HUES64 (cell line): ENCODE measurements at regions not wholly inside any gene's neighbourhood (a gene's known extent, or its start where the extent isn't known, plus 50 kb on each side); places are given as distances from the start of the nearest gene placed in this dataset.

Experiments used
- H3K27ac ChIP-seq: 2 replicates; pipeline ENCODE4 v1.7.0; 2013; ENCODE audit warnings: low read depth, low read length, inconsistent platforms
- H3K27me3 ChIP-seq: 2 replicates; pipeline ENCODE4 v1.6.1; 2013; ENCODE audit warnings: mild to moderate bottlenecking, low read length; ENCODE audit not compliant: insufficient read depth
- H3K36me3 ChIP-seq: 2 replicates; pipeline ENCODE4 v1.6.1; 2013; ENCODE audit warnings: mild to moderate bottlenecking, low read length; ENCODE audit not compliant: insufficient read depth
- H3K4me1 ChIP-seq: 2 replicates; pipeline ENCODE4 v1.6.1; 2013; ENCODE audit warnings: mild to moderate bottlenecking, low read length, moderate library complexity; ENCODE audit not compliant: insufficient read depth
- H3K4me3 ChIP-seq: 2 replicates; pipeline ENCODE4 v1.5.1; 2013; ENCODE audit warnings: mild to moderate bottlenecking, low read length, moderate library complexity
- H3K9ac ChIP-seq: 2 replicates; pipeline ENCODE4 v1.6.1; 2013; ENCODE audit warnings: mild to moderate bottlenecking, low read depth, low read length
- H3K9me3 ChIP-seq: 2 replicates; pipeline ENCODE4 v1.6.1; 2013; ENCODE audit warnings: low read depth, low read length; ENCODE audit not compliant: insufficient read depth
- WGBS: fragments of 150-250, 120-280 bp; methylation state at CpG from one replicate; pipeline ENCODE4 v1.1.7; 2013; ENCODE audit warnings: missing lambda C conversion rate; 5-methylcytosine and 5-hydroxymethylcytosine counted together

DNA sequence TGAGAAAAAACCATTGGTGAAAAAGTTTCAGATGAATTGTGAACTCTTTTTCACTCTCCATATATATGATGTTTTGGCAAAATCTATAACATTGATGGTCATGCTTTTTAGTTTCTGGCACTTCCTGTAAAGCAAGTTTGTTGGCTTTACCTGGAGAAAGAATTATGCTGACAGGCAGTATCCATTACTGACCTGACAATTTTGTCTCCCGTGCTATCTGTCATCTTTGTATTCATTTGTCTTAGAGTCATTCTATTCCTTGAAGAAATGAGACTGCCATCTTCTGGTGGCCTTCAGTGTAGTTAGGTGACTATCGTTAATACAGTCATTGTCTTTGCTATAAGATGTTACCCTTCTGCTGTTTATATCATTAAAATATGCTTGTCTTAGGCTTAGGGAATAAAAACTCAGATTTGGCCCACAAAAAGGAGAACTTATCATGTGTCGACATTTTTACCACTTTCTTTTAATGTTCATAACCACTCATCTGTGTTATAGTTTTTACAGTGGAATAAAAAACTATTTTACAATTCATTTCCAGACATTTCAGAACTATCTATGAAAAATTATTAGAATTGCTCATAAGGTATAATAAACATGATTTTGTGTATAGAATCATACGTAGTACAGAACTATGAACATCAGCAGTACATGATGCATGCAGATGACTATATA is 707.0 kb downstream of the EPM2A start:
- H3K9ac ChIP-seq: no peak overlapping the region
- H3K27ac ChIP-seq: no peak overlapping the region
- H3K4me3 ChIP-seq: no peak overlapping the region
- H3K4me1 ChIP-seq: peaks cover 3% of the 10 kb centered on the region; the same call in 1 of the 2 replicates
- no peaks in the 10 kb centered on the region for H3K36me3 ChIP-seq
- 27% methylated on average over 2 of the region's 4 CpGs for WGBS
- H3K27me3 ChIP-seq: no peaks in the 10 kb centered on the region
- H3K9me3 ChIP-seq: no peaks in the 10 kb centered on the region

DNA sequence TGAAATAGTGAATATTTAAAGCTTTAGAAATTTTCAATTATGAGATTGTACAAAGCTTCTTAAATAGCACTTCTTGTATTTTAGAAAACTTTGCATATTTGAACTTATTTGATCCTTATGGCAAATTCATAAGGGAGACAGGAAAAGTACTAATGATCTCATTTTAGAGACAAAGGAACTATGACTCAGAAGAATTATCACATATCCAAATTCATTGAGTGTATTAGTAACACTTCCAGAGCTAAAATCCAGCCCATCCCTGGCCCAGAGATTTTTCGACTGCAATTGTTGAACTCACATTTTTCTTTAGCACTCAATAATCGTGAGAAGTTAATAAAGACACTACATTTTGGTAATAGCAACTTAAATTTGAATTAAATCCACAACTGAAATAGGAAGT is 704.3 kb downstream of the EPM2A start:
- H3K36me3 ChIP-seq: no peaks in the 10 kb centered on the region
- no peaks in the 10 kb centered on the region for H3K4me1 ChIP-seq
- no peak overlapping the region for H3K4me3 ChIP-seq
- WGBS: 97% methylated on average over 2 of the region's 2 CpGs
- H3K9ac ChIP-seq: no peak overlapping the region
- no peaks in the 10 kb centered on the region for H3K9me3 ChIP-seq
- no peaks in the 10 kb centered on the region for H3K27me3 ChIP-seq
- H3K27ac ChIP-seq: no peak overlapping the region

DNA sequence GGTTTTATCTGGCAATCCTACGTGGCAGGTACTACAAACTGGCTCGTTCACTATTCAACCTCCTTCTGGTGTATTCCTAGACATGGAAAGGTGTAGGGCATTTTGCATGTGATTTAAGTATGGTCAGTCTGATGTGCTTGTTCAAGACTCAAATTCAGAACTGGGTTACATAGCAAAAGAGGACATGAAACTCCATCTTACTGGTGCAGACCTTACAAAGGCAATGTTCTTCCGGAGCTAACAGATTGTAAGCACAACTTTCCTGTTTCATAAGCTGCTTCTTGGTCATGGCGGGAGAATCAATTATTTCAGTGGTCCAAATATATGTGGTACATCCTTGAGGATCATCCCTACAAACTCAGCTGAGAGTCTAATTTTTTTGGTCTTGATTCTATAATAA is 703.4 kb downstream of the EPM2A start:
- no peak overlapping the region for H3K27ac ChIP-seq
- H3K9me3 ChIP-seq: no peaks in the 10 kb centered on the region
- WGBS: 69% methylated on average over 4 of the region's 4 CpGs
- H3K4me1 ChIP-seq: no peaks in the 10 kb centered on the region
- no peaks in the 10 kb centered on the region for H3K27me3 ChIP-seq
- no peak overlapping the region for H3K4me3 ChIP-seq
- no peaks in the 10 kb centered on the region for H3K36me3 ChIP-seq
- no peak overlapping the region for H3K9ac ChIP-seq

DNA sequence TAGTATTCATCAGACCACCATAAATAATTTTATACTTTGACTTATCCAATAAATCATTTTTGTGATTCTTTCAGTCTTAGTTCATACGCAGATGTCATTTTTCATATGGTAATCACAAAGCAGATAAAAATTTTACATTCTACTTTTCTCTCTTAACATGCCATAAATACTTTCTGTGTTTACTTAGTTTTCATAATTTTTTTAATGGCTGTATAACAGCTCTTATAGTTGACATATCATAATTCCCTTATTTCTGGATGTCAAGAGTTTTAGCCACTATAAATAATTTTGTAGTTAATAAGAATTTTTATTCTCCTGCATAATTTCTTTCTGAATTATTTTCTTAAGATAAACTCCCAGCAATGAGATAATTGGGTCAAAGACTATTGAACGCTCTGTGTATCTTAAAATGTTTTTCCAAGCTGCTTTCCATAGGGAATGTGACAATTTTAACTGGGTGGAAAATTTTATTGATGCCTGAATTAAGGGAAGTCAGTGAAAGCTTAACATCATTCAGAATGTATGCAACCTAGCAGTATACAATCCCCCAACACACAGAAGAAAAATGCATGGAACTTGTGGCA is 702.7 kb downstream of the EPM2A start:
- no peak overlapping the region for H3K27ac ChIP-seq
- no peaks in the 10 kb centered on the region for H3K36me3 ChIP-seq
- H3K9ac ChIP-seq: no peak overlapping the region
- H3K4me1 ChIP-seq: no peaks in the 10 kb centered on the region
- H3K27me3 ChIP-seq: no peaks in the 10 kb centered on the region
- WGBS: 97% methylated on average over 2 of the region's 2 CpGs
- H3K9me3 ChIP-seq: no peaks in the 10 kb centered on the region
- H3K4me3 ChIP-seq: no peak overlapping the region

DNA sequence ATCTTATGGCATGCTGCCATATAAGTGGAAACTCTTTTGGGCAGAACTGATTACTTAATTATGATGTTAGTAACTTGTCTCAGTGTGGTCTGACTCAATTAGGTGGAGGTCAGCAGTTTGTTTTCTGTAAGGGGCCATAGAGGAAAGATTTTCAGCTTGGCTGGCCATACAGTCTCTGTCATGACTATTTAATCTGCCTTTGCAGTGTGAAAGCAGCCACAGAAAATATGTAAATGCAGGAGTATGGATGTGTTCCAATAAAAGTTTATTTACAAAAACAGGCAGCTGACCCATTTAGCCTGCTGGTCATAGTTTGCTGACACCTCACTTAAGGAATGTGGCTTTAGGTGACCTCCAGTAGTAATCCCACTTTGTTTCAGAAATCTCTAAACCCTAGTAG is 700.7 kb downstream of the EPM2A start:
- H3K4me1 ChIP-seq: no peaks in the 10 kb centered on the region
- no peaks in the 10 kb centered on the region for H3K36me3 ChIP-seq
- H3K9ac ChIP-seq: no peak overlapping the region
- H3K4me3 ChIP-seq: no peak overlapping the region
- no peaks in the 10 kb centered on the region for H3K27me3 ChIP-seq
- no peak overlapping the region for H3K27ac ChIP-seq
- H3K9me3 ChIP-seq: no peaks in the 10 kb centered on the region

DNA sequence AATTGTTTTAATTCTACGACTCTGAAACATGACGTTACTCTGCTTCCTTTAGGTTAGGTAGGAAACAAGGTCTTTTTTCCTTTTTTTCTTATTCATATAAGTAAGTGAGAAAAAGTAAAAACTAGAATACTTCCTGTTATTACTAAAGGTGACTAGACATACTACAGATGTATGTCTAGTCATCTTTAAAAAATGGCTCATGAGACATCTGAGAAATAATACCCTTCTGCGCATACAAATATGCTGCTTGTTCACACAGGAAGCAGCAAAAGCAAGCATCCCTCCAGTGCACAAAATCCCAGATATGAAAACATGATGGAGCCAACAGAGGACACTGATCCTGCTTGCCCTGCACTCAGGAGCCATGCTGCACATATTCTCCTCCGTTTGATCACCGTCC is 699.1 kb downstream of the EPM2A start:
- Histone ChIP-seq H3K27ac (no peak overlapping the region), H3K9ac (no peak overlapping the region), H3K4me3 (no peak overlapping the region), H3K9me3 (no peaks in the 10 kb centered on the region), H3K4me1 (no peaks in the 10 kb centered on the region), H3K27me3 (no peaks in the 10 kb centered on the region), H3K36me3 (no peaks in the 10 kb centered on the region)
- WGBS: 95% methylated on average over 3 of the region's 5 CpGs

DNA sequence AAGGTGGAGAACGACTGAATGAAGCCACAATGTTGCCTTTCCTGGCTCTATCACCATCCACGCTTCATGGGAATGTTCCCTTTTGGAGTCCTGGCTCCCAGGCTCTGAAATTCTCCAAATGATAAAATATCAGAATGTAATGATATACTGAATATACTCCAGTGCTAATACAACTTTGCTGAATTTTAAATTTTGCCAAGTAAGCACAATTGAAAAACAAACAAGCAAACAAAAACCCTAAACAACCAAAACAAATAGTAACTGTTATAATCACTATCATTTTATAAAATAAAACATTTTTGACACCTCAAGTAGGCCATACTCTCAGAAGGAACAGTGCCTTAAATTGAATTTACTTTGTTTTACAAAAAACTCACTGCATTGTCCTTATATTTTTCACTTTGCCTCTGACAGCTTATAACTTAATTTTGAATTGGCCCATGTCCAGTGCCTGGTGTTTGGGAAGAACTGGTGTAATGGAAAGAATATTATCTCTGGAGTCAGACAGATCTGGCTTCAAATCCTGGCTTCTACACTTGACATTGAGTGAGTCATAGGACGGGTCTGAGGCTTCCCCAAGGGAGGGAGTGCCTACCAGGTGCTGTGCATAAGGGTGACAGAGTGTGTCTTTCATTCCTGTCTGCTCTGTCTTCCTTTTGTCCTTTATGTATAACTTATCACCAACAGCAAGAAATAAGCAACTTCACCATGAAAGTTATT is 698.3 kb downstream of the EPM2A start:
- Histone ChIP-seq H3K4me3 (no peak overlapping the region), H3K27ac (no peak overlapping the region), H3K9me3 (no peaks in the 10 kb centered on the region), H3K27me3 (no peaks in the 10 kb centered on the region), H3K4me1 (no peaks in the 10 kb centered on the region), H3K36me3 (no peaks in the 10 kb centered on the region), H3K9ac (no peak overlapping the region)
- 94% methylated on average over 3 of the region's 3 CpGs for WGBS

DNA sequence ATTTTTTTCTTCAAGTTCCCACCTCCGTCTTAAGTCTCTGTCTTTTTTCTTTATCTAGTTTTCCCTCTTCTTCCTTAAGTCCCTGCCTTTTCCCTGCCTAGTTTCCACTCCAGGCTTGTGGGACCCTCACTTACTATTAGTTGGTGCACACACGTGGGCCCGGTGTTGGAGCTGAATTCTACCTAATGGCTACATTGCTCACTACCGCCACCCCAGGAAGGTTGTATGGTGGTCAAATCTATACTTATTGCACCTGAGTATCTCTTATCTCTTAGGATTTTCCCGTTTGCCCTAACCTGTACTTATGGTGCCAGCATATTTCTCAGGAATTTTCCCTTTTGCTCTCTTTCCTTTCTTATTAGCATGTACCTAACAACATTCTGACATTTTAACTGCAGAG is 692.8 kb downstream of the EPM2A start:
- Histone ChIP-seq H3K9ac (no peak overlapping the region), H3K27ac (no peak overlapping the region), H3K27me3 (no peaks in the 10 kb centered on the region), H3K4me3 (no peak overlapping the region), H3K36me3 (no peaks in the 10 kb centered on the region), H3K9me3 (no peaks in the 10 kb centered on the region), H3K4me1 (peaks cover 18% of the 10 kb centered on the region)
- 98% methylated on average over 4 of the region's 5 CpGs for whole genome bisulfite sequencing

DNA sequence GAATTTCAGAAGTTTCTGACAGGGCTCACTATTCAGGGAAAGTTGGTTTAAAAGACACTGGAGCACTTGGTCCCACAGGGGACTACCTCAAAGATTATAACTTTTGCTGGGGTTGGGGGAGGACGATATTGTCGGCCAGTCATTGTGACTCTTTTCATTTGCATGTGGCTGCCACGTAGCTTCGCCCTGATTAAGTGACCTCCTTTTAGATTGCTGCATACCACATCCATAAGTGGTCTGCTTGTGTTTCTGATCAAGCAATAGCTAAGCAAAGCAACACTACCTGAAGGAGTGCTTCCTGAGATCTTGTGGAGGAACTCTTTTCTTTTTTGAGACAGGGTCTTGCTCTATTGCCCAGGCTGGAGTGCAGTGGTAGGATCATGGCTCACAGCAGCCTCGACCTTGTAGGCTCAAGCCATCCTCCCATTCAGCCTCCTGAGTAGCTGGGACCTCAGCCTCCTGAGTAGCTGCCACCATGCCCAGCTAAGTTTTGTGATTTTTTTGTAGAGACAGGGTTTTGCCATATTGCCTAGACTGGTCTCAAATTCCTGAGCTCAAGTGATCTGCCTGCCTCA is 691.3 kb downstream of the EPM2A start:
- H3K9me3 ChIP-seq: no peaks in the 10 kb centered on the region
- no peak overlapping the region for H3K27ac ChIP-seq
- H3K9ac ChIP-seq: no peak overlapping the region
- H3K4me1 ChIP-seq: peaks cover 18% of the 10 kb centered on the region
- no peak overlapping the region for H3K4me3 ChIP-seq
- no peaks in the 10 kb centered on the region for H3K27me3 ChIP-seq
- WGBS: 92% methylated on average over 5 of the region's 5 CpGs
- no peaks in the 10 kb centered on the region for H3K36me3 ChIP-seq

DNA sequence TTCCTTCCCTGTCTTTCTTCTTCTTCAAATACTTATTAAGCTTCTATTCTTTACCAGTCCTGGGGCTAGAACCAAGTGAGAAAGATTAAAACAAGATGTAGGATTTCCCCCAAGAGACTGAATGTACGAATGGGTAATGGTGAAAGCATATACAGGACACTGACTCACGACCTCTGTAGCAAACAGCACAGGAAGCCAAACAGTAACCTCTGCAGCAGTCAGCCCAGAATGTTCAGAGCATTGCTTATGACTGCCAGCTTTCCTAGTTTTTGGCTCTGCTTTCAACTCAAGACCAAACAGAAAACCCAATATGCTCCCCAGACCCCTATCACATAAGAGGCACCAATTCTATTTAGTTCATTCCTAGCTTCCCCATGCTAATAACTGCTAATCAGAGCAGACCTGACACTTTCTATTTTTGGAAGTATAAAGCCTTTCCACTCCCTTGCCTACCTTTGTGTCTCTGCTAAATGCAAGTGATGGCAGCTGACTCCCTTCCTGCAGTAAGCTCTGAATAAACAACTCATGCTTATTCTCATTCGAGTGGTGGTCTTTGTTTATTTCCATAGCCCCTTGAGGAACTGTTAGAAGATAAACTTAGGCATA is 690.6 kb downstream of the EPM2A start:
- H3K9me3 ChIP-seq: no peaks in the 10 kb centered on the region
- no peaks in the 10 kb centered on the region for H3K36me3 ChIP-seq
- H3K27ac ChIP-seq: no peak overlapping the region
- peaks cover 18% of the 10 kb centered on the region for H3K4me1 ChIP-seq
- 41% methylated on average over 3 of the region's 3 CpGs for WGBS
- H3K9ac ChIP-seq: no peak overlapping the region
- H3K27me3 ChIP-seq: no peaks in the 10 kb centered on the region
- no peak overlapping the region for H3K4me3 ChIP-seq

DNA sequence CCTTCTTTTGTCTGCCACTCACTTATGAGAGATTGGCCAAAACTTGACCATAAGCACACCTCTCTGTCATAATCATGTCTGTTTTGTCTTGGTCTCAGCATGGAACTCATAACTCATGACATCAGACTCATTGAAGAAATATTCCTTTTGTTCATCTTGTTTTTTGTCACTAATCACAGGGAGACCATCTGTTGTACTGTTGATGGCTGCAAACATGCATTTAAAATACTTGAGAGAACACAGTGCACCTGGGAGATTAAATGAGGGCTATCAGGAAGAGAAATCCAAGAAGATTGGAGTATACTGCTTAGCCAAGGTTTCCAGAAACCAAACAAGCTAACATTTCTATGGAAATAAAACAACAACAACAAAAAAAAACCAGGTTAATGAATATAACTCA is 689.7 kb downstream of the EPM2A start:
- H3K4me3 ChIP-seq: no peak overlapping the region
- no peak overlapping the region for H3K9ac ChIP-seq
- H3K27me3 ChIP-seq: no peaks in the 10 kb centered on the region
- no peaks in the 10 kb centered on the region for H3K9me3 ChIP-seq
- no peaks in the 10 kb centered on the region for H3K36me3 ChIP-seq
- no peak overlapping the region for H3K27ac ChIP-seq
- peaks cover 18% of the 10 kb centered on the region for H3K4me1 ChIP-seq
